ENCODE measurements at regions not wholly inside any gene's neighbourhood (a gene's known extent, or its start where the extent isn't known, plus 50 kb on each side); places are given as distances from the start of the nearest gene placed in this dataset.

GRCh38 chr12:92562063-92562734 lies 140.6 kb upstream of the PLEKHG7 start:
- TF ChIP-seq CTCF (IDR thresholded peaks at IDR 0.05) = no peak
- H3K27me3 ChIP-seq (ENCODE audit: control insufficient read depth, insufficient read depth, low read length) = no peaks in the 10 kb centered on the region
- H3K4me1 ChIP-seq = peaks cover 48% of the 10 kb centered on the region
- H3K79me2 ChIP-seq = no peaks in the 10 kb centered on the region
- peaks cover 3% of the 10 kb centered on the region for H3K9me3 ChIP-seq (ENCODE audit: control insufficient read depth, low read length)
- H3K4me2 ChIP-seq (ENCODE audit: low read length) = no peak overlapping the region
- H3K4me3 ChIP-seq (ENCODE audit: low read depth, low read length) = no peak overlapping the region
- H2AFZ ChIP-seq = peak overlapping the region; percentile 54
- H3K36me3 ChIP-seq (ENCODE audit: control insufficient read depth, insufficient read depth, low read length) = no peaks in the 10 kb centered on the region
- peak overlapping the region; percentile 89 for H3K27ac ChIP-seq
- no peak overlapping the region for H3K9ac ChIP-seq

GRCh38 chr12:92561543-92561899 lies 141.3 kb upstream of the PLEKHG7 start:
- Histone ChIP-seq H3K36me3 (ENCODE audit: control insufficient read depth, insufficient read depth, low read length) (no peaks in the 10 kb centered on the region), H3K79me2 (no peaks in the 10 kb centered on the region), H3K27ac (peak overlapping the region; percentile 89), H2AFZ (peak overlapping the region; percentile 23), H3K9ac (no peak overlapping the region), H3K9me3 (ENCODE audit: control insufficient read depth, low read length) (peaks cover 3% of the 10 kb centered on the region), H3K4me2 (ENCODE audit: low read length) (no peak overlapping the region), H3K4me1 (peaks cover 51% of the 10 kb centered on the region), H3K27me3 (ENCODE audit: control insufficient read depth, insufficient read depth, low read length) (no peaks in the 10 kb centered on the region), H3K4me3 (ENCODE audit: low read depth, low read length) (no peak overlapping the region)
- no peak for TF ChIP-seq CTCF (IDR thresholded peaks at IDR 0.05)

GRCh38 chr12:92560713-92561542 lies 141.9 kb upstream of the PLEKHG7 start:
- H3K27me3 ChIP-seq (ENCODE audit: control insufficient read depth, insufficient read depth, low read length) = no peaks in the 10 kb centered on the region
- no peak overlapping the region for H3K4me3 ChIP-seq (ENCODE audit: low read depth, low read length)
- H3K9ac ChIP-seq = no peak overlapping the region
- peaks cover 53% of the 10 kb centered on the region for H3K4me1 ChIP-seq
- H3K9me3 ChIP-seq (ENCODE audit: control insufficient read depth, low read length) = peaks cover 3% of the 10 kb centered on the region
- TF ChIP-seq CTCF (IDR thresholded peaks at IDR 0.05) = no peak
- no peaks in the 10 kb centered on the region for H3K36me3 ChIP-seq (ENCODE audit: control insufficient read depth, insufficient read depth, low read length)
- H3K4me2 ChIP-seq (ENCODE audit: low read length) = no peak overlapping the region
- no peaks in the 10 kb centered on the region for H3K79me2 ChIP-seq
- peak overlapping the region; percentile 23 for H2AFZ ChIP-seq
- H3K27ac ChIP-seq = peak overlapping the region; percentile 89

- no peaks in the 10 kb centered on the region for H3K27me3 ChIP-seq (ENCODE audit: control insufficient read depth, insufficient read depth, low read length)
- no peak overlapping the region for H3K9ac ChIP-seq
- peaks cover 1% of the 10 kb centered on the region for H3K9me3 ChIP-seq (ENCODE audit: control insufficient read depth, low read length)
- H2AFZ ChIP-seq = peak overlapping the region; percentile 62
- peak overlapping the region; percentile 56 for H3K4me2 ChIP-seq (ENCODE audit: low read length)
- H3K4me1 ChIP-seq = peaks cover 61% of the 10 kb centered on the region
- no peak for TF ChIP-seq CTCF (IDR thresholded peaks at IDR 0.05)
- H3K27ac ChIP-seq = peak overlapping the region; percentile 89
- no peak overlapping the region for H3K4me3 ChIP-seq (ENCODE audit: low read depth, low read length)
- no peaks in the 10 kb centered on the region for H3K36me3 ChIP-seq (ENCODE audit: control insufficient read depth, insufficient read depth, low read length)
- H3K79me2 ChIP-seq = no peaks in the 10 kb centered on the region
Observed at GRCh38 chr12:92558806-92559205, 144.0 kb upstream of the PLEKHG7 start.
